HCT116 (cell line): ENCODE measurements at regions not wholly inside any gene's neighbourhood (a gene's known extent, or its start where the extent isn't known, plus 50 kb on each side); places are given as distances from the start of the nearest gene placed in this dataset.

ENCODE experiments used
- ATAC-seq: fragments of 200-7000 bp; cut with Tn5 transposase; 2 replicates; pipeline ENCODE4 v1.9.1; 2020; ENCODE audit warnings: mild to moderate bottlenecking, moderate library complexity
- BruUV-seq: library from RNA; stranded (reverse); fragments of 400-500 nt; replicated peaks from 2 replicates; lab custom pipeline; 2021; lab: Mats Ljungman, UMichigan
- CTCF ChIA-PET: fragments of 300-600 bp; sonication (Branson Sonifier 250); formaldehyde crosslinking; loops from one replicate; lab custom pipeline; 2021; ENCODE audit warnings: antibody characterized with exemption; lab: Charles Lee
- POLR2A ChIA-PET: fragments of 300-600, 350-600 bp; sonication (Branson Sonifier 250); formaldehyde crosslinking; loops from one replicate; lab custom pipeline; 2021; ENCODE audit warnings: antibody characterized with exemption; lab: Charles Lee
- RAD21 ChIA-PET, 2 experiments: fragments of 300-600 bp; sonication (Branson Sonifier 250); formaldehyde crosslinking; loops; one replicate each; lab custom pipeline; 2023; ENCODE audit warnings: low total read pairs in 2 of 2; ENCODE audit not compliant: uncharacterized antibody in 2 of 2, unreplicated experiment in 2 of 2, low non-redundant PET in 1 of 2; lab: Charles Lee
- DNase-seq: peaks from one replicate; pipeline ENCODE4 v3.0.0-alpha.2; 2010; ENCODE audit warnings: low read depth, low spot score
- H2AFZ ChIP-seq: fragments of 200-600 bp; shearing (Covaris generic), sonication (generic); 2 replicates; pipeline ENCODE4 v1.6.1; 2017; ENCODE audit warnings: low read depth, mixed run types, mixed read lengths, antibody characterized with exemption, low read length; ENCODE audit not compliant: poor library complexity, severe bottlenecking
- H3K27ac ChIP-seq: 2 replicates; pipeline ENCODE4 v1.5.1; 2012; ENCODE audit warnings: low read depth, low read length
- H3K27me3 ChIP-seq: fragments of 200-600 bp; sonication (generic); 2 replicates; pipeline ENCODE4 v1.6.1; 2016; ENCODE audit warnings: mixed run types, low read length, mixed read lengths; ENCODE audit not compliant: insufficient read depth
- H3K36me3 ChIP-seq, 2 experiments: fragments of 200-500 bp in 1 of 2; fragments of 200-600 bp in 1 of 2; sonication (Bioruptor generic) in 1 of 2; sonication (generic) in 1 of 2; 2 replicates each; pipeline versions ENCODE4 v1.5.1 to v1.6.1; 2014 to 2016; ENCODE audit warnings: low read length in 2 of 2, inconsistent platforms in 1 of 2, mixed read lengths in 1 of 2, mixed run types in 1 of 2; ENCODE audit not compliant: insufficient read depth in 2 of 2, control insufficient read depth in 1 of 2
- H3K4me1 ChIP-seq, 2 experiments: fragments of 200-600 bp in 1 of 2; sonication (generic) in 1 of 2; 2 replicates each; pipeline versions ENCODE4 v1.5.1 to v1.6.1; 2012 to 2017; ENCODE audit warnings: low read length in 2 of 2, inconsistent platforms in 1 of 2, mild to moderate bottlenecking in 1 of 2, mixed read lengths in 1 of 2, mixed run types in 1 of 2, moderate library complexity in 1 of 2; ENCODE audit not compliant: insufficient read depth in 2 of 2, control insufficient read depth in 1 of 2
- H3K4me2 ChIP-seq: fragments of 200-600 bp; sonication (generic); 2 replicates; pipeline ENCODE4 v1.6.1; 2017; ENCODE audit warnings: mixed run types, low read length, mixed read lengths
- H3K4me3 ChIP-seq, 2 experiments: fragments of 200-600 bp in 1 of 2; sonication (generic) in 1 of 2; replicated peaks in 1 of 2; 2 replicates each; pipeline ENCODE4 v1.5.1; 2011 to 2016; ENCODE audit warnings: low read length in 2 of 2, control low read depth in 1 of 2, low read depth in 1 of 2, mild to moderate bottlenecking in 1 of 2, mixed read lengths in 1 of 2, mixed run types in 1 of 2
- H3K79me2 ChIP-seq: fragments of 200-600 bp; sonication (generic); 2 replicates; pipeline ENCODE4 v1.6.1; 2017; ENCODE audit warnings: mild to moderate bottlenecking, mixed run types, low read length, moderate library complexity, mixed read lengths; ENCODE audit not compliant: insufficient read depth
- H3K9ac ChIP-seq: fragments of 200-600 bp; sonication (generic); 2 replicates; pipeline ENCODE4 v1.6.1; 2016; ENCODE audit warnings: low read length, mixed read lengths
- H3K9me2 ChIP-seq: fragments of 200-600 bp; sonication (generic), shearing (Covaris generic); 2 replicates; pipeline ENCODE4 v1.6.1; 2017; ENCODE audit warnings: mixed run types, mild to moderate bottlenecking, moderate library complexity; ENCODE audit not compliant: insufficient read depth
- H3K9me3 ChIP-seq, 2 experiments: fragments of 200-500 bp in 1 of 2; fragments of 200-600 bp in 1 of 2; sonication (Bioruptor generic) in 1 of 2; sonication (generic) in 1 of 2; 2 replicates each; pipeline ENCODE4 v1.6.1; 2014 to 2017; ENCODE audit warnings: low read length in 2 of 2, mixed read lengths in 2 of 2, inconsistent platforms in 1 of 2, low read depth in 1 of 2, mild to moderate bottlenecking in 1 of 2, mixed run types in 1 of 2, moderate library complexity in 1 of 2; ENCODE audit not compliant: control insufficient read depth in 1 of 2, insufficient read depth in 1 of 2
- H4K20me1 ChIP-seq: fragments of 200-600 bp; sonication (generic), shearing (Covaris generic); 2 replicates; pipeline ENCODE4 v1.6.1; 2017; ENCODE audit warnings: mixed run types, mild to moderate bottlenecking, moderate library complexity; ENCODE audit not compliant: insufficient read depth
- CBX3 ChIP-seq: IDR thresholded peaks from 2 replicates; pipeline ENCODE4 v1.6.1; 2012; ENCODE audit warnings: low read depth
- CEBPB ChIP-seq: IDR thresholded peaks from 2 replicates; pipeline ENCODE4 v1.6.1; 2012; ENCODE audit warnings: low read depth
- EGR1 ChIP-seq: IDR thresholded peaks from 2 replicates; pipeline ENCODE4 v1.6.1; 2012; ENCODE audit warnings: low read depth
- ELF1 ChIP-seq: IDR thresholded peaks from 2 replicates; pipeline ENCODE4 v1.6.1; 2012; ENCODE audit warnings: low read depth, borderline replicate concordance
- EZH2 ChIP-seq: fragments of 200-600 bp; sonication (generic); IDR thresholded peaks from 2 replicates; pipeline ENCODE4 v1.6.1; 2017; ENCODE audit warnings: antibody characterized with exemption, mixed run types
- FOSL1 ChIP-seq: IDR thresholded peaks from 2 replicates; pipeline ENCODE4 v1.6.1; 2012; ENCODE audit warnings: low read depth
- JUND ChIP-seq: IDR thresholded peaks from 2 replicates; pipeline ENCODE4 v1.6.1; 2012
- POLR2A ChIP-seq: IDR thresholded peaks from 2 replicates; pipeline ENCODE4 v1.7.0; 2011; ENCODE audit warnings: borderline replicate concordance; ENCODE audit not compliant: insufficient read depth, insufficient read length; ENCODE audit errors: extremely low read depth
- POLR2AphosphoS5 ChIP-seq: IDR thresholded peaks from 2 replicates; pipeline ENCODE4 v1.6.1; 2011; ENCODE audit warnings: mild to moderate bottlenecking, low read depth, low read length, moderate library complexity
- RAD21 ChIP-seq: IDR thresholded peaks from 2 replicates; pipeline ENCODE4 v1.6.1; 2012; ENCODE audit warnings: low read depth, mild to moderate bottlenecking
- REST ChIP-seq: IDR thresholded peaks from 2 replicates; pipeline ENCODE4 v1.6.1; 2012; ENCODE audit warnings: low read depth
- SIN3A ChIP-seq: IDR thresholded peaks from 2 replicates; pipeline ENCODE4 v1.6.1; 2012; ENCODE audit warnings: low read depth
- ZBTB33 ChIP-seq: IDR thresholded peaks from 2 replicates; pipeline ENCODE4 v1.6.1; 2011; ENCODE audit warnings: mild to moderate bottlenecking, low read length, moderate library complexity; ENCODE audit not compliant: insufficient replicate concordance; ENCODE audit errors: extremely low read depth
- intact Hi-C: fragments of 100-400 bp; cut with micrococcal nuclease; formaldehyde crosslinking; loops from 2 replicates; pipeline ENCODE4 v1.10.0; 2022

GRCh38 chr5:172573986-172574870, 66.8 kb upstream of the NEURL1B start:
- Histone ChIP-seq H2AFZ (no peak overlapping the region), H3K27me3 (peaks cover 19% of the 10 kb centered on the region; the same call in 1 of the 2 replicates), H3K4me2 (no peak overlapping the region), H3K36me3 (no peaks in the 10 kb centered on the region), H3K9ac (no peak overlapping the region), H4K20me1 (no peaks in the 10 kb centered on the region), H3K4me3 (no peak overlapping the region), H3K9me3 (no peaks in the 10 kb centered on the region), H3K79me2 (no peaks in the 10 kb centered on the region), H3K4me1 (no peaks in the 10 kb centered on the region), H3K27ac (no peak overlapping the region), H3K9me2 (no peaks in the 10 kb centered on the region)
- TF ChIP-seq FOSL1 = no peak
- no peak for TF ChIP-seq POLR2AphosphoS5
- no peak for TF ChIP-seq EZH2
- TF ChIP-seq JUND = no peak
- no peak for TF ChIP-seq POLR2A
- TF ChIP-seq EGR1 = no peak
- no peak for TF ChIP-seq ZBTB33
- no peak for TF ChIP-seq CBX3
- TF ChIP-seq REST = no peak
- TF ChIP-seq SIN3A = no peak
- no peak for TF ChIP-seq RAD21
- no peak for TF ChIP-seq ELF1
- no peak for TF ChIP-seq CEBPB
- ATAC-seq (no peak), DNase-seq (no peak)
- RAD21 ChIA-PET = no interaction called here
- intact Hi-C loops = no loop called here
- no TSS peak for BruUV-seq
- CTCF ChIA-PET = no interaction called here
- POLR2A ChIA-PET = no interaction called here
